WTC11 (cell line): ENCODE measurements at regions not wholly inside any gene's neighbourhood (a gene's known extent, or its start where the extent isn't known, plus 50 kb on each side); places are given as distances from the start of the nearest gene placed in this dataset.

Experiments
- ATAC-seq: fragments of 200-7000 bp; cut with Tn5 transposase; 2 replicates; pipeline ENCODE4 v1.10.0; 2021; ENCODE audit warnings: mild to moderate bottlenecking, moderate library complexity
- CTCF ChIA-PET: fragments of 300-600 bp; sonication (Branson Sonifier 250); formaldehyde crosslinking; loops from one replicate; lab custom pipeline; 2021; ENCODE audit warnings: antibody characterized with exemption; lab: Charles Lee
- POLR2A ChIA-PET: fragments of 350-600 bp; sonication (Branson Sonifier 250); formaldehyde crosslinking; loops from one replicate; lab custom pipeline; 2021; ENCODE audit warnings: antibody characterized with exemption; lab: Charles Lee
- DNase-seq: peaks from one replicate; pipeline ENCODE4 v3.0.0; 2021; ENCODE audit warnings: low spot score
- H3K27ac Mint-ChIP-seq: 2 replicates; pipeline ENCODE4 v1.8.0; 2021; ENCODE audit warnings: mixed read lengths
- H3K27me3 Mint-ChIP-seq: 2 replicates; pipeline ENCODE4 v1.8.0; 2021; ENCODE audit warnings: low read depth, mild to moderate bottlenecking, moderate library complexity, mixed read lengths
- H3K36me3 Mint-ChIP-seq: 2 replicates; pipeline ENCODE4 v1.8.0; 2021; ENCODE audit warnings: mixed read lengths
- H3K4me1 Mint-ChIP-seq: 2 replicates; pipeline ENCODE4 v1.8.0; 2022; ENCODE audit warnings: mixed read lengths
- H3K4me3 Mint-ChIP-seq: 2 replicates; pipeline ENCODE4 v1.8.0; 2021; ENCODE audit warnings: mild to moderate bottlenecking, moderate library complexity, mixed read lengths
- H3K9me3 Mint-ChIP-seq: 2 replicates; pipeline ENCODE4 v1.8.0; 2021; ENCODE audit warnings: mixed read lengths
- ARID4B ChIP-seq: sonication (generic); formaldehyde crosslinking; IDR thresholded peaks from 2 replicates; pipeline ENCODE4 v1.8.0; 2023; ENCODE audit warnings: missing genetic modification reagents, mild to moderate bottlenecking, borderline replicate concordance
- ATF3 ChIP-seq: sonication (generic); formaldehyde crosslinking; conservative IDR thresholded peaks from 2 replicates; pipeline ENCODE4 v1.8.1; 2022; ENCODE audit warnings: mild to moderate bottlenecking, missing genetic modification reagents
- CBFB ChIP-seq: sonication (generic); formaldehyde crosslinking; IDR thresholded peaks from 2 replicates; pipeline ENCODE4 v1.8.1; 2022; ENCODE audit warnings: mild to moderate bottlenecking, low read depth, missing genetic modification reagents
- CTCF ChIP-seq: fragments of 200-600 bp; IDR thresholded peaks from 2 replicates; pipeline ENCODE4 v1.8.0; 2022; ENCODE audit warnings: antibody characterized with exemption
- ERG ChIP-seq: fragments of 250-450 bp; sonication (Bioruptor Pico); IDR thresholded peaks from 2 replicates; pipeline ENCODE4 v1.8.0; 2021; ENCODE audit warnings: mild to moderate bottlenecking
- ESRRA ChIP-seq: sonication (generic); formaldehyde crosslinking; IDR thresholded peaks from 2 replicates; pipeline ENCODE4 v1.8.1; 2022; ENCODE audit warnings: mild to moderate bottlenecking, missing genetic modification reagents, borderline replicate concordance
- FOXJ3 ChIP-seq: sonication (generic); formaldehyde crosslinking; IDR thresholded peaks from 2 replicates; pipeline ENCODE4 v1.9.0; 2021; ENCODE audit warnings: missing genetic modification reagents, mild to moderate bottlenecking, borderline replicate concordance
- FOXP1 ChIP-seq: sonication (generic); formaldehyde crosslinking; IDR thresholded peaks from 2 replicates; pipeline ENCODE4 v1.8.0; 2022; ENCODE audit warnings: missing genetic modification reagents, mild to moderate bottlenecking, moderate library complexity, borderline replicate concordance
- GTF2I ChIP-seq: fragments of 250-450 bp; sonication (Bioruptor Pico); conservative IDR thresholded peaks from 2 replicates; pipeline ENCODE4 v1.4.0; 2021; ENCODE audit warnings: mild to moderate bottlenecking
- HMGA2 ChIP-seq: fragments of 250-450 bp; sonication (Bioruptor Pico); IDR thresholded peaks from 2 replicates; pipeline ENCODE4 v1.4.0; 2021; ENCODE audit warnings: mild to moderate bottlenecking, moderate library complexity
- HMGXB4 ChIP-seq: sonication (generic); formaldehyde crosslinking; IDR thresholded peaks from 2 replicates; pipeline ENCODE4 v1.8.1; 2023; ENCODE audit warnings: mild to moderate bottlenecking, moderate library complexity, missing genetic modification reagents
- JUN ChIP-seq: sonication (generic); formaldehyde crosslinking; IDR thresholded peaks from 2 replicates; pipeline ENCODE4 v1.8.0; 2023; ENCODE audit warnings: mild to moderate bottlenecking, missing genetic modification reagents
- NR1H2 ChIP-seq: sonication (generic); formaldehyde crosslinking; IDR thresholded peaks from 2 replicates; pipeline ENCODE4 v1.9.0; 2021; ENCODE audit warnings: mild to moderate bottlenecking, moderate library complexity, missing genetic modification reagents
- NR2C2 ChIP-seq: sonication (generic); formaldehyde crosslinking; IDR thresholded peaks from 2 replicates; pipeline ENCODE4 v1.8.0; 2022; ENCODE audit warnings: mild to moderate bottlenecking, missing genetic modification reagents
- NR3C1 ChIP-seq: sonication (generic); formaldehyde crosslinking; conservative IDR thresholded peaks from 2 replicates; pipeline ENCODE4 v1.8.1; 2023; ENCODE audit warnings: low read depth, mild to moderate bottlenecking, missing genetic modification reagents
- PREB ChIP-seq: sonication (generic); formaldehyde crosslinking; IDR thresholded peaks from 2 replicates; pipeline ENCODE4 v1.8.1; 2022; ENCODE audit warnings: mild to moderate bottlenecking, missing genetic modification reagents, moderate library complexity, borderline replicate concordance
- PRRX2 ChIP-seq: fragments of 250-450 bp; sonication (Bioruptor Pico); IDR thresholded peaks from 2 replicates; pipeline ENCODE4 v1.8.0; 2021; ENCODE audit warnings: mild to moderate bottlenecking
- SMAD4 ChIP-seq: sonication (generic); formaldehyde crosslinking; IDR thresholded peaks from 2 replicates; pipeline ENCODE4 v1.8.0; 2022; ENCODE audit warnings: mild to moderate bottlenecking, missing genetic modification reagents
- USF2 ChIP-seq: sonication (generic); formaldehyde crosslinking; IDR thresholded peaks from 2 replicates; pipeline ENCODE4 v1.8.1; 2023; ENCODE audit warnings: mild to moderate bottlenecking, missing genetic modification reagents, moderate library complexity
- ZNF138 ChIP-seq: sonication (generic); formaldehyde crosslinking; conservative IDR thresholded peaks from 2 replicates; pipeline ENCODE4 v1.8.1; 2022; ENCODE audit warnings: mild to moderate bottlenecking, moderate library complexity, missing genetic modification reagents
- ZNF219 ChIP-seq: sonication (generic); formaldehyde crosslinking; IDR thresholded peaks from 2 replicates; pipeline ENCODE4 v1.8.0; 2023; ENCODE audit warnings: missing genetic modification reagents, mild to moderate bottlenecking, borderline replicate concordance

- DNase-seq (no peak), ATAC-seq (no peak)
- Mint-ChIP-seq H3K27me3 (no peaks in the 10 kb centered on the region), H3K36me3 (peaks cover 21% of the 10 kb centered on the region), H3K9me3 (peaks cover 39% of the 10 kb centered on the region), H3K4me1 (no peaks in the 10 kb centered on the region), H3K4me3 (no peak overlapping the region)
- CTCF ChIA-PET = no interaction called here
- TF ChIP-seq PREB (CRISPR knock-in tag) = no peak
- no peak for TF ChIP-seq ZNF138
- no peak for TF ChIP-seq PRRX2 (CRISPR knock-in tag)
- TF ChIP-seq NR1H2 (CRISPR knock-in tag) = no peak
- no peak for TF ChIP-seq ERG (CRISPR knock-in tag)
- no peak for TF ChIP-seq ATF3
- TF ChIP-seq HMGXB4 (CRISPR knock-in tag) = no peak
- no peak for TF ChIP-seq JUN
- TF ChIP-seq NR2C2 (CRISPR knock-in tag) = no peak
- TF ChIP-seq NR3C1 (CRISPR knock-in tag) = no peak
- TF ChIP-seq CBFB = no peak
- TF ChIP-seq FOXJ3 = no peak
- TF ChIP-seq HMGA2 = no peak
- TF ChIP-seq USF2 (CRISPR knock-in tag) = no peak
- no peak for TF ChIP-seq FOXP1 (CRISPR knock-in tag)
- TF ChIP-seq ESRRA = no peak
- TF ChIP-seq CTCF = no peak
- TF ChIP-seq, all 79 proteins: peak for 0
- no peak overlapping the region for H3K27ac Mint-ChIP-seq
- POLR2A ChIA-PET = no interaction called here
Measured at GRCh38 chr6:66902457-66902856, 1195.4 kb upstream of the EYS start.

- Mint-ChIP-seq H3K9me3 (peaks cover 50% of the 10 kb centered on the region), H3K4me1 (no peaks in the 10 kb centered on the region), H3K27me3 (no peaks in the 10 kb centered on the region), H3K36me3 (peaks cover 38% of the 10 kb centered on the region), H3K27ac (no peak overlapping the region), H3K4me3 (no peak overlapping the region)
- ChIA-PET POLR2A (no interaction called here), CTCF (no interaction called here)
- DNase-seq (no peak), ATAC-seq (no peak)
- TF ChIP-seq SMAD4 (no peak), GTF2I (no peak), ZNF219 (CRISPR knock-in tag) (no peak), FOXJ3 (no peak), CTCF (no peak), ARID4B (CRISPR knock-in tag) (no peak)
Measured at GRCh38 chr6:66900133-66901083, 1193.4 kb upstream of the EYS start.
